SU-DHL-6 (cell line): ENCODE measurements at regions not wholly inside any gene's neighbourhood (a gene's known extent, or its start where the extent isn't known, plus 50 kb on each side); places are given as distances from the start of the nearest gene placed in this dataset.

Experiments used
- EZH2phosphoT487 ChIP-seq: fragments of 200-600 bp; sonication (generic), shearing (Covaris generic); conservative IDR thresholded peaks from 2 replicates; pipeline ENCODE4 v1.6.1; 2018; ENCODE audit warnings: mild to moderate bottlenecking, antibody characterized with exemption, low read length, moderate library complexity, mixed read lengths
- TF ChIP-seq, protein P1 (sequence below): fragments of 200-600 bp; sonication (generic); IDR thresholded peaks from one replicate; pipeline ENCODE4 v1.5.1; 2017; ENCODE audit warnings: antibody characterized with exemption, mild to moderate bottlenecking, low read length, moderate library complexity; ENCODE audit not compliant: insufficient read depth, poor library complexity, severe bottlenecking

DNA sequence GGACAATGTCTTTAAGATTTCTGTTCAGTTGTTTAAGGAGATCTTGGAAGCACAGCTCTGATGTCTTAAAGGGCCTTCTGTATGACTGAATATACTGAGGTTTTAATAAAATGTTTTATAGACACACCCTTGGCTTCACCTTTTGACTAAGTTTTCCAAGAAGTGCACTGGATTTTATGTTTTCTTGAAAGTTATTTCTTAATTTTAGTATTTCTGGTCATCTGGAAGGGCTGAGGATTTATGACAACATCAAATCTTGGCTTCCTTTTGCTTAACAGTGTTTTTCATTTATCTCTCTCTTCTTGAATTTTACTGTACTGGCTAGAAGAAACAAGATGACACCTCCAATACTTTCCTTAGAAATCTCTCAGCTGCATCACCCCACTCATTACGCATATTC is 2423.4 kb downstream of the LRRC4C start:
- TF ChIP-seq, protein P1, sequence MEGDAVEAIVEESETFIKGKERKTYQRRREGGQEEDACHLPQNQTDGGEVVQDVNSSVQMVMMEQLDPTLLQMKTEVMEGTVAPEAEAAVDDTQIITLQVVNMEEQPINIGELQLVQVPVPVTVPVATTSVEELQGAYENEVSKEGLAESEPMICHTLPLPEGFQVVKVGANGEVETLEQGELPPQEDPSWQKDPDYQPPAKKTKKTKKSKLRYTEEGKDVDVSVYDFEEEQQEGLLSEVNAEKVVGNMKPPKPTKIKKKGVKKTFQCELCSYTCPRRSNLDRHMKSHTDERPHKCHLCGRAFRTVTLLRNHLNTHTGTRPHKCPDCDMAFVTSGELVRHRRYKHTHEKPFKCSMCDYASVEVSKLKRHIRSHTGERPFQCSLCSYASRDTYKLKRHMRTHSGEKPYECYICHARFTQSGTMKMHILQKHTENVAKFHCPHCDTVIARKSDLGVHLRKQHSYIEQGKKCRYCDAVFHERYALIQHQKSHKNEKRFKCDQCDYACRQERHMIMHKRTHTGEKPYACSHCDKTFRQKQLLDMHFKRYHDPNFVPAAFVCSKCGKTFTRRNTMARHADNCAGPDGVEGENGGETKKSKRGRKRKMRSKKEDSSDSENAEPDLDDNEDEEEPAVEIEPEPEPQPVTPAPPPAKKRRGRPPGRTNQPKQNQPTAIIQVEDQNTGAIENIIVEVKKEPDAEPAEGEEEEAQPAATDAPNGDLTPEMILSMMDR = no peak
- no peak for TF ChIP-seq EZH2phosphoT487
